HG03520 (cell line): ENCODE measurements at regions not wholly inside any gene's neighbourhood (a gene's known extent, or its start where the extent isn't known, plus 50 kb on each side); places are given as distances from the start of the nearest gene placed in this dataset.
"Not testable (repeated sequence)": the region's sequence is repeated elsewhere in the genome, so short reads cannot be mapped to it uniquely, and the experiment has no call there.

Source experiments
- ATAC-seq: cut with Tn5 transposase; IDR thresholded peaks from one replicate; pipeline ENCODE4 v1.9.1; 2021; ENCODE audit warnings: mild to moderate bottlenecking, moderate library complexity; ENCODE audit not compliant: unreplicated experiment

- no peak for ATAC-seq
These were observed 461.9 kb downstream of the UTRN start for GRCh38 chr6:144746902-144747469.

GRCh38 chr6:144749263-144749662, 464.1 kb downstream of the UTRN start:
- ATAC-seq = no peak

- peak; percentile 92 for ATAC-seq
These were observed 468.0 kb downstream of the UTRN start for GRCh38 chr6:144753023-144753705.

- no peak for ATAC-seq
These were observed 471.3 kb downstream of the UTRN start for GRCh38 chr6:144756469-144756868.

- no peak for ATAC-seq
These were observed 472.2 kb downstream of the UTRN start for GRCh38 chr6:144757299-144757698.

GRCh38 chr6:144757730-144758129, 472.6 kb downstream of the UTRN start:
- ATAC-seq = no peak

- no peak for ATAC-seq
These were observed 473.5 kb downstream of the UTRN start for GRCh38 chr6:144758602-144759001.

- ATAC-seq = no peak
These were observed 477.3 kb downstream of the UTRN start for GRCh38 chr6:144762469-144762868.

GRCh38 chr6:144767051-144767450, 481.9 kb downstream of the UTRN start:
- ATAC-seq = no peak

GRCh38 chr6:144768551-144769075, 483.5 kb downstream of the UTRN start:
- no peak for ATAC-seq

- ATAC-seq = no peak
These were observed 484.0 kb downstream of the UTRN start for GRCh38 chr6:144769142-144769541.

- ATAC-seq = no peak
These were observed 491.1 kb downstream of the UTRN start for GRCh38 chr6:144776031-144776819.

- no peak for ATAC-seq
These were observed 492.1 kb downstream of the UTRN start for GRCh38 chr6:144777249-144777648.

- ATAC-seq = no peak
These were observed 492.9 kb downstream of the UTRN start for GRCh38 chr6:144778056-144778455.

GRCh38 chr6:144778773-144779492, 493.8 kb downstream of the UTRN start:
- no peak for ATAC-seq

- no peak for ATAC-seq
These were observed 496.7 kb downstream of the UTRN start for GRCh38 chr6:144781836-144782235.

- ATAC-seq = no peak
These were observed 497.5 kb downstream of the UTRN start for GRCh38 chr6:144782634-144783033.

GRCh38 chr6:144785056-144785455, 499.9 kb downstream of the UTRN start:
- no peak for ATAC-seq

- no peak for ATAC-seq
These were observed 501.7 kb downstream of the UTRN start for GRCh38 chr6:144786825-144787224.

GRCh38 chr6:144793744-144794143, 508.6 kb downstream of the UTRN start:
- no peak for ATAC-seq

GRCh38 chr6:144795022-144795421, 509.9 kb downstream of the UTRN start:
- ATAC-seq = not testable (repeated sequence)
